Epithelial cell of esophagus (primary cell): ENCODE measurements at regions not wholly inside any gene's neighbourhood (a gene's known extent, or its start where the extent isn't known, plus 50 kb on each side); places are given as distances from the start of the nearest gene placed in this dataset.

ENCODE experiments used
- DNase-seq: peaks from one replicate; pipeline ENCODE4 v3.0.0; 2010; ENCODE audit warnings: low read depth
- H3K4me3 ChIP-seq: 2 replicates; pipeline ENCODE4 v1.5.1; 2011; ENCODE audit warnings: mild to moderate bottlenecking, low read length, control low read depth
- CTCF ChIP-seq: IDR thresholded peaks from 2 replicates; pipeline ENCODE4 v1.5.1; 2011; ENCODE audit warnings: low read depth, mild to moderate bottlenecking, low read length, control low read depth, inconsistent platforms; ENCODE audit not compliant: insufficient read depth; ENCODE audit errors: missing control alignments

- no peak for DNase-seq
- no peak for TF ChIP-seq CTCF
- H3K4me3 ChIP-seq = no peak overlapping the region
These were observed 183.2 kb downstream of the SOX9 start for GRCh38 chr17:72303787-72304733.

- TF ChIP-seq CTCF = no peak
- DNase-seq = no peak
- no peak overlapping the region for H3K4me3 ChIP-seq
These were observed 184.0 kb downstream of the SOX9 start for GRCh38 chr17:72304859-72305258.

- no peak for TF ChIP-seq CTCF
- DNase-seq = no peak
- no peak overlapping the region for H3K4me3 ChIP-seq
These were observed 184.7 kb downstream of the SOX9 start for GRCh38 chr17:72305472-72305871.

- no peak for TF ChIP-seq CTCF
- peak; percentile 32 for DNase-seq
- H3K4me3 ChIP-seq = no peak overlapping the region
These were observed 185.2 kb downstream of the SOX9 start for GRCh38 chr17:72306037-72306436.

GRCh38 chr17:72307836-72308235 lies 187.0 kb downstream of the SOX9 start:
- no peak for TF ChIP-seq CTCF
- no peak overlapping the region for H3K4me3 ChIP-seq
- no peak for DNase-seq

GRCh38 chr17:72308744-72309385 lies 188.0 kb downstream of the SOX9 start:
- DNase-seq = no peak
- no peak overlapping the region for H3K4me3 ChIP-seq
- TF ChIP-seq CTCF = no peak
